IPS-18c (cell line): ENCODE measurements at regions not wholly inside any gene's neighbourhood (a gene's known extent, or its start where the extent isn't known, plus 50 kb on each side); places are given as distances from the start of the nearest gene placed in this dataset.

Experiments used
- H3K4me3 ChIP-seq: 2 replicates; pipeline ENCODE4 v1.7.0; 2013; ENCODE audit warnings: low read depth, mild to moderate bottlenecking, low read length, moderate library complexity; ENCODE audit not compliant: insufficient read depth
- H3K9me3 ChIP-seq: one replicate; pipeline ENCODE4 v1.6.1; 2013; ENCODE audit warnings: mild to moderate bottlenecking, low read length, moderate library complexity; ENCODE audit not compliant: control insufficient read depth, insufficient read depth

DNA sequence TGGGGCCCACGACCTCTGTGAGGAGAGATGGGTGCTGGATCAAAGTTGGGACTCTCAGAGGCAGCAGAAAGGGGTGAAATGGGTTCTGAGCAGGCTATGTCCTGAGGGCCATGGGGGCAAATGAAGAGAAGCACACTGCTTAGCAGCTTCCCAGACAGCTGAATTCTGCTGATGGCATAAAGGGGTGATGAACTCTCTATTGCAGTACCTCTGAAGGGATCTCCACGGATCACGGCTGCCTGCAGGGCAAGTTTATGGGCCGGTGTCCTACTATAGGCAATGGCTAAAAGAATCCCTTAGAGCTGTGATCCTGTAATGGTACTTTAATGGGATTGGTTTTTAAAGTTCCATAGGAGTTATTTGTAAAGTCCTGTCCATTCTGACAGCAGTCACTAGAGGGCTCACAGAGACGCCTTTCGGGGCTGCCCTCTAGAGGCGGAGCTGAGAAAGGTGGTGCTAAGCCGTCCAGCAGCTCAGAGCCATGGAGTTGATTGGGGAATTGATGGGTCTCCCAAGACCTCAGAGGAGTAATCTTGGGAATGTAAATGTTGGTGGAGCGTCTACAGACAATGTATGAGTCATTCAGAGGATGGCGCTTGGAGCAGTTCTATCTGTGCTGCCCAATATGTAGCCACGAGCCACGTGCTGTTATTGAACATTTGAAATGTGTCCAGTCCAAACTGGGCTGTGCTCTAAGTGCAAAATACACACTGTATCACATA lies 287.3 kb downstream of the COG6 start:
- Histone ChIP-seq H3K9me3 (no peaks in the 10 kb centered on the region), H3K4me3 (no peak overlapping the region)

DNA sequence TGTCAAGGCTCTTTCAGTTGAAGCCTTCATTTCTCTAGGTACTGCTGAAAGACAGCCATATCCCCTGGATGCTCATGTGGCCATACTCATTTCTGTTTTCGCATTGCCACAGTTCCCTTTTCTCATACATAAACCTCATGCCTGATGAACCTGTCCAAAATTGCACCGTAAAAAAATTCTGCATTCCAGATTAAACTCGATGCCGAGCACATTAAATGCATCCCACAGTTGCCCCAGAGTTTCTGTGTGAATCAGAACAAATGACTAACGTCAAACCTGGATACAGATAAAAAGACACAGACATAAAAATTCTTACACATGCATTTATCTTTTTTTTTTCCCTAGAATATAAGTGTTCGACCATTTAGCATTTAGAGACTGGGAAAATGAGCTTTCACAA lies 288.2 kb downstream of the COG6 start:
- Histone ChIP-seq H3K4me3 (no peak overlapping the region), H3K9me3 (no peaks in the 10 kb centered on the region)

DNA sequence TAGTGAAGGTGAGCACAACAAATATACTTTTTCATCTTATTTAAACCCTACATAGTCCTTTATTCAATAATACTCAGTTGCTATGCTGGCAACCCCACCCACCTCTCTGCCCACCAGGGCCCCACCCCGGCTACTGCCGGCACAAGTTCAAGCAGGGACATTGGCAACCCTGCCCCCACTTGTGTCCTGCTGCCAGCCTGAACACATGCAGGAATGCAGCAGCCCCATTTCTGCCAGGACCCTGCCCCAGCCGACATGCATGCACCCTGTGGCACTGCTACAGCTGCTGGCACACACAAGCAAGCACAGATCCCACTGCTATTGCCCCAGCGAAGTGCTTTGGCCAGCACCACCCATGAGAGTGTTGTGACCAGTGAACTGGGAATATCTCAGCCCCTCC lies 289.8 kb downstream of the COG6 start:
- H3K4me3 ChIP-seq, result no peak overlapping the region

DNA sequence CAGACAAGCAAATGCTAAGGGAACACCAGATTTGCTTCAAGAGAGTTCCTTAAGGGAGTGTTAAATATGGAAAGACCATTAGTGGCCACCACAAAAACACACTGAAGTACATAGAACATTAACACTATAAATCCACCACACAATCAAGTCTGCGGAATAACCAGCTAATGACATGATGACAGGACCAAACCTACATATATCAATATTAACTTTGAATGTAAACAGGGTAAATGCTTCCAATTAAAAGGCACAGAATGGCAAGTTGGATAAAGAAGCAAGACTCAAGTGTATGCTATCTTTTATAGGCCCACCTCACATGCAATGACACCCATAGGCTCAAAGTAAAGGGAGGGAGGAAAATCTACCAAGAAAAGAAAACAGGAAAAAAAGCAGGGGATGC lies 291.3 kb downstream of the COG6 start:
- Histone ChIP-seq H3K9me3 (no peaks in the 10 kb centered on the region), H3K4me3 (no peak overlapping the region)

More for the DNA sequence above, 289.8 kb downstream of the COG6 start:
- H3K9me3 ChIP-seq, result no peaks in the 10 kb centered on the region

DNA sequence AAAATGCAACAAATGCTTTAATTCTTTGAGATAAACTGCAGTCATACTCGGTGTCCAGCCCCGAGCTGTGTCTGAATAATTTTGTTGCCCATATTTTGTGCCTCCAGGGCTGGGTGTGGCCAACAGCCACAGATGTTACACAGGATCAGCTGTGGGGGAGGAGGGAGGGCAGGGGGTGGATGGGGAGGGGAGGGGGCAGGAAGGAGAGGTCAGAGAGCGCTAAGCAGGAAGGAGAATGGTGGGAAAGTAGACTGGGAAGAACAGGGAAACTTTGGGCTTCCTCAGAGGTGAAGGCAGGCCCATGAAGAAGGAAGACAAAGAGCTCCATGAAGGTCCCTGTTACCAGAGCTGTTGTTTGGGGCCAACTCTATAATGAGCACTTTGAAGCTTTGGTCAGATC lies 295.8 kb downstream of the COG6 start:
- no peak overlapping the region for H3K4me3 ChIP-seq
- no peaks in the 10 kb centered on the region for H3K9me3 ChIP-seq

DNA sequence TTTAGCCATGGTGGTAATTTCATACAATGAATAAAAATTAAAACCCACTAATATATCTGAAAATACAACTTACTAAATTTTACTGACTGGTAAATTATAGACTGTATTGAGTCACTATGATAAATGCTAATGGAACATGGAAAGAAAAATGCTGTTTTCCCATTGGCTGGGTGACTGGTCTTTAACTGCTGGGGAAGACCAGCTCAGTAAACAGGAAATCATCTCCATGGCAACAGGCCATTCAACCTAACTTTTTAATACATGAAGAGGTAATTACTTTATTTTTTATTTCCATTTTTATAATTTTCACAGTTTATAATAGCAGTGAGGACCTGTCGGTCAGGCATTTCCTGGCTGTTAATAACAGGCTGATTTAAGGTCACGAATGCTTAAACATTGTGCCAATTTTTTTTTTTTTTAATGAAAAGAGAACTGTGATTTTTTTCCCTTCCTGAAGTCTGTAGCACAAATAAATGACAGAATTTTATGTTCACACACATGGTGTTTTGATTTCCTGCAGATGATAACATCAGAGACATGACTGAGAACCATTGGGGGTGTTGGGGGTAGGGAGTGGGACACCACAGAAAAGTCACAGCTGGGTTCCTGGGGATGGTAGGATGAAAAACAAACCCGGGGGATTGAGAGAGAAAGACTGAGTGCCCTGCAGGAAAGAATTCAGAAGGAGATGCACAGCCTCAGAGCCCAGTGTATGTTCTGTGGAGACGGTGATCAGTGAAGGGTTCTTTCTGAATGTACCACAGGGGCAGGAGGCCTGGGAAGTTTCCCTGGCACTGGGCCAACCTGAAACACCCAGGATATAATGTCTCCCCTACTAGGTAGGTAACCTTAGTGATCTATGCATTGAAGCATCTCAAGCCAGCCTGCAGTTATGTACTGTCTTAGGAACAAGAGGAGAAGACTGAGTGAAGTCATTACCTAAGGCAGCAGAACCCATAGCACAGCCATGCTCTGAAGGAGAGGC lies 297.1 kb downstream of the COG6 start:
- Histone ChIP-seq H3K4me3 (no peak overlapping the region), H3K9me3 (no peaks in the 10 kb centered on the region)

DNA sequence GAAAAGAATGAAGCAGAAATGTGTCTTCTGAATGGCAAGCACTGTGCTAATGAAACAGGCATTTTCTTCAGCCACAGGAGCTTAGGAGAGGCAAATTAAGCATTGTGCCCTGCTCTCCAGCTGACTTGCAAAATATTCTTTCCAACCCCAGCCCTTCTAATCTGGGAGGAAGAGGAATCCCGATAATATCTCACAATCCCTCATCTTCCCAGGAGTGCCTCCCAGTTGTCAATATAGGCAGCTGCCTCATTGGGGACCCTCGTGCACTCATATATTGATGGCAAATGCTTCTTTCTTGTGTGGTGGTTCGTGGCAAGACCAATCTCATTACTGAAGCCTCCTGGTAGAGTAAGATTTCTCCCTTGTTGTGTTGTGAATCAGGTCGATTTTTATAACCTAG lies 299.0 kb downstream of the COG6 start:
- Histone ChIP-seq H3K9me3 (no peaks in the 10 kb centered on the region), H3K4me3 (no peak overlapping the region)

DNA sequence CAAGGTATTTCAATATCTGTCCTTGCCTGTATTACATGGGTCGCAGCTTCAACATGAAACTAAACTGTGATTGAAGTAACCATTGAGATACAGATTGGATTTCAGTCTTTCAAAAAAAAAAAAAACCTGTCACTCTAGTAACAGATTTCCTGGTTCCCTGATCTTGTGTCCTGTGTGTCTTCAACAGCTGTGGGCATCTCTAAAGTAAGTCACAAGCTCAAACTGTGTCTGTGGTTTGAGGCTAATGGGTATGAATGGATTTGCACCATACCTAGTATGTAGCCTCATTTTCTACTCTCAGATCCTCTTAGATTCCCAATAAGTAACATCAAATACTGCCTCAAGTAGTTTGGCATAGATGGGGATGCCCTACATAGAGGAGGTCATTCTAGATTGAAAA lies 300.1 kb downstream of the COG6 start:
- Histone ChIP-seq H3K4me3 (no peak overlapping the region), H3K9me3 (no peaks in the 10 kb centered on the region)

DNA sequence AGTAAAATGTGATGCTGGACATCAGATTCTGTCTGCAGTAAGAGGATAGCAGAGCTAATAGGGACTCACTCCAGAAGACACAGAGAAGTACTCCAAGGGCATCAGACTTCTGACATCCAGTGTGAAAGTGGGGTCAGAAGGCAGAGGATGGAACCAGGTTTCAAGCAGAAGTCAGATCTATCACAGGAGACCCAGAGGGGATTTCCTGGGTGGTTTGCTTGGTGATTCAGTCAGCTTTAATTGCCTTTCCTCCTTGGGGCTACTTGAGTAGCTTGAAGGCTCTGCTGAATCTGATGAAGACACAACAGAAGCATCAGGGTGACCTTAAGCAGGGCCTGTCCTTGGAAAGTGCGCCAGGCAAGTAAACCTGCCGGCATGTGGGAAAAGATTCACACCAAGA lies 300.6 kb downstream of the COG6 start:
- Histone ChIP-seq H3K4me3 (no peak overlapping the region), H3K9me3 (no peaks in the 10 kb centered on the region)

DNA sequence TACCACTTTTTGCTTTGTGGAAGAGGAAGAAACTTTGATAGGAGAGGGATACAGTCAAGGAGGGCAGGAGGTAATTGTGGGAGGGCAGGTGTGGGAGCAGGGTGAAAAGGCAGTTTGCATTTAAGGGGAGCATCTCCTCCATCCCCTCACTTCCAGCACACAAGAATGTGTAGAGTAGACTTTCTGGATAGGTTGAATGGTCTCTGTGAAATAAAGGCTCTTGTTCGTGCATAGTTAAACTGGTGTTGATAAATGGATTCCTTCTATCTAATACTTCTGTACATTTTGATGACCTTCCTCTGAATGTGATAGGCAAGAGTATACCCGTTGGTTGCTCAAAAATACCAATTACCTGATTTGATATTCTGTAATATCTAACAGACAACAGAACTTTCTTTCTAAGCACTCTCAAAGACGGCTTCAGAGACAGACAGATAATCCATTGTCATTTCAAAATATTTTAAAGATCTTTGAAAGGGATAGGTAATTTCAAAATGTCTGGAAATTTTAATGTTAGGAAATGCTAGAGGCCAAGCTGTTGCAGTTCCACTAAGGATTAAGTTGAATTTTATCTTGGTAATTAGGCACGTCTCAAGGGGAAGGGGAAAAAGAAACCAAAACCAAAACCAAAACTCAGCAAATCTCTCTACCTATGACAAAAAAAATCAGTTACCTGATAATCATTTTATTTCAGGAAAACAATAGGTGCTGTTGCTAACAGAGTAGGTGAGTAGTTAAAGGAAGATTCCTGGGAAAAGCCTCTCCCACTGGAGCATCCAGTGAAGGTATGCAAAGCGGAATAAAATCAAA lies 302.6 kb downstream of the COG6 start:
- no peaks in the 10 kb centered on the region for H3K9me3 ChIP-seq
- no peak overlapping the region for H3K4me3 ChIP-seq

DNA sequence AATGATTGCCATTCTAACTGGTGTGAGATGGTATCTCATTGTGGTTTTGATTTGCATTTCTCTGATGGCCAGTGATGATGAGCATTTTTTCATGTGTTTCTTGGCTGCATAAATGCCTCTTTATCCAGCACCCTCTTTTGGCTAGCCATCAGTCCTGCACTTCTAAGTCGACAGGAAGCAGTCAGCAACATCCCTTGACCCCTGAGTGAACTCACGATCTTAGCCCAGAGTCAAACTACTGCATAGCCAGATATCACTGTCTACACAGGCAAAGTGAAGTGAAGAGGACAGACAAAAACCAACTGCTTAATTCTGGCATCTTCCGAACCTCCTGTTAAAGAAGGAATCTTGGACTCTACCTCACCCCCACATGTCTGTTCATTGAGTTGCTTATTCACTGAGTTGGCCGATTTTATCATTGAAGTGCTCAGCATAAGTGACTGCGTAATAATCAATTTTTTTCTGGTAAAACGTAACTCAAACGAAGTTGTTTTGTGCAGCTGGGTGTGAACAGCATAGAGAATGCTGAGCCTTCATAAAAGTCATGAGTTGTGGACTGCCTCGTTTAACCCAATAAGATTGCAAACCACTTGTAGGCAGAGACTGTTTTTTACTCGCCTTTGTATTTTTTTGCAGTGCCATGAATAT lies 304.2 kb downstream of the COG6 start:
- no peak overlapping the region for H3K4me3 ChIP-seq
- no peaks in the 10 kb centered on the region for H3K9me3 ChIP-seq

DNA sequence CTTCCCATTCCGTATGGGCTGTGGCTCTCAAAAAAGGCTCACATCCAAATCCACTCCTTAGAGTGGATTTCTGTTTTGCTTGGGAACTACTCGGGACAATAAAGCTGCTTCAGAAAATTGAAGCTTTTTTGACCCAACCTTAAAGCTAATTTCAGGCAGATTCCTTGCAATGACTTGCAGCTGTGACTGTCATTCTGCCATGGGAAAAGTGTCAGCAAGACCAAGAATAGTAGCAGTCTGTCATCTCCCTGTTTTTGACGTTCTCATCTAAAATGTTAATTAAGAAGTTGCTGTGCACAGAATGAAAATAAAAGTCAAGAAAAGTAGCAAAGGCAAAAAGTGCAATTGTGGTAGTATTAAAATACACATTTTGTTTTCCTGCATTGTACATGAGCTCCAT lies 304.7 kb downstream of the COG6 start:
- no peak overlapping the region for H3K4me3 ChIP-seq
- no peaks in the 10 kb centered on the region for H3K9me3 ChIP-seq

DNA sequence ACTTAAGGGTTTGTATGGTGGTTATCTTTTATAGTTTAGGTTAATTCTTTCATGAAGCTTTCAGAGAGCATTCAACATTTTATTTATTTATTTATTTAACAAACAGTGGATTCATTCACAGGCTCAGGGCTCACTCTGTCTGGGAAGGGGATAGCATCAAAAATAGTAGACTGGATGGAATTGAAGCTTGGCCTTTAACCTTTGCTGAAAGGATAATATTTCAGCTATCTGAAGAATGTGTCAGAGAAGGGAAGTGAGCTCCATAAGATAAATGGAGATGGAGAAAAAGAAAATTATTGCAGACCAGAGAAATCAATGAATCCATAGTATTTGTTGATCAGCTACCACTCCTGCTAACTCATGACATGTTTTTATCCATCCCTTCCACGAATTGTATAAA lies 305.6 kb downstream of the COG6 start:
- no peak overlapping the region for H3K4me3 ChIP-seq
- no peaks in the 10 kb centered on the region for H3K9me3 ChIP-seq

DNA sequence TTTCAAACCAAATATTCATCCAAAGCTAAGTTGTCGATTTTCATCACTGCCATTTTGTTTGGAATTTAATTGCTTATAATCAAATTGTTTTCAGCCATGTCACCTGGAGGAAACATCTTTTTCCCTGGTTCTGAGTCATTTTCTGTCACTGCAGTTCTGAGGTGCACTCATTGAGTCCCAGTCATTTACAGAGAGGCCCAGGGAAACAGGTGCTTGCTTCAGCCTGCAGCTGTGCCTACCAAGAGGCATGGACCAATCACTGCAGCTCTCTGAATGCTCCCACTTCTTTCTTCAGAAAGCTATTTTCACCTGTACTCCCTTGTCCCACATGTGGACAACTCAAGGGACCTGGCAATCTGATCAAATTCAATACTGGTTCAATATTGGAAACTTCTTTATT lies 308.1 kb downstream of the COG6 start:
- Histone ChIP-seq H3K4me3 (no peak overlapping the region), H3K9me3 (no peaks in the 10 kb centered on the region)

DNA sequence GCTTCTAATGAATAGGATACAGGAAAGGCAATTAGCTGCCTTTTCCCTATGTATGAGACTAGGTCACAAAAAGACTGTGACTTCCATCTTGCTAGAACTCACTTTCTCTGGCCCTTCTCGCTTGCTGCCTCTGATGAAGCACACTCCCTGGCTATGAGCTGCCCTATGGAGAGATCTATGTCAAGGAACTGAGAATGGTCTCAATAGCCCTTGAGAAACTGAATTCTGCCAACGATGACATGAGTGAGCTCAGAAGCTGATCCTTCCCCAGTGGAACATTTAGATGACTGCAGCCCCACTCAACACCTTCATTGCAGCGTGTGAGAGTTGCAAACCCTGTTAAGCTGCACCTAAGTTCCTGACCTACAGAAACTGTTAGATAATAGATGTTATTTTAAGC lies 309.8 kb downstream of the COG6 start:
- no peaks in the 10 kb centered on the region for H3K9me3 ChIP-seq
- H3K4me3 ChIP-seq, result no peak overlapping the region

DNA sequence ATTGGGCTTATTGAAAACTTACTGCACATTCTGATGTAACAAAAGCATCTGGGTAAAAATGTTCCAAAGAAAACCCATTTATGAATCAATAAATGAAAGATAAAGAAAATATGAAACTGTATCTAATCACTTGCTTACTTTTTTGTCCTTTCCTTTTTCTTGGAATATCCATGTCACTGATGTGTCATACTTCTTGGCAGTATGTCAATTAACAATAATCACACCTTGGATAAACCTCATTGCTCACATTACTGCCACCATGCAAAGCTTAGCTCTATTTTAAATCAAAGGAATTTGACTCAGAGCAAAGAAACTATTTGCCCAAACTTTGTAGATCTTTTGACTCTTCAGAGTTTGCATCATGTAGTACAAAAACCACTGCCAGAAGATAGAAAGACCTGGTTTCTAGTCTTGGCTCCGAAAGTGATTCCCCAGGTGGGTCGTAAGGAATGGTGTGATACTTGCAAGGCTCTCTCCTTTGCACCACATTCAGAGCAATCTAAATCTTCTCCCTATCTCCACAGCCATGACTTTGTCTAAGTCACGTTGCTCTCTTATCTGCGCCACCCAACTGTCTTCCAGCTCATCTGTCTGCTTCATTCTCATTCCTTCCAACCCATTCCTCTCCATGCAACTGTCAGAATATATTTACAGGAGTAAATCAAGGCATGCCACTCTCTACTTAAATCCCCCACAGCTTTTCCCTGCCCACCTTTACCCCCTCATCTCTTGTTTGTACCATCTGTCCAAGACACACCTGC lies 311.9 kb downstream of the COG6 start:
- Histone ChIP-seq H3K4me3 (no peak overlapping the region), H3K9me3 (no peaks in the 10 kb centered on the region)
